GM12874 (cell line): ENCODE measurements at regions not wholly inside any gene's neighbourhood (a gene's known extent, or its start where the extent isn't known, plus 50 kb on each side); places are given as distances from the start of the nearest gene placed in this dataset.

Experiments
- TF ChIP-seq, protein P1 (sequence below): IDR thresholded peaks from 2 replicates; pipeline ENCODE4 v1.5.1; 2011; ENCODE audit warnings: low read depth, mild to moderate bottlenecking, control low read depth, low read length, moderate library complexity; ENCODE audit not compliant: insufficient read depth

DNA sequence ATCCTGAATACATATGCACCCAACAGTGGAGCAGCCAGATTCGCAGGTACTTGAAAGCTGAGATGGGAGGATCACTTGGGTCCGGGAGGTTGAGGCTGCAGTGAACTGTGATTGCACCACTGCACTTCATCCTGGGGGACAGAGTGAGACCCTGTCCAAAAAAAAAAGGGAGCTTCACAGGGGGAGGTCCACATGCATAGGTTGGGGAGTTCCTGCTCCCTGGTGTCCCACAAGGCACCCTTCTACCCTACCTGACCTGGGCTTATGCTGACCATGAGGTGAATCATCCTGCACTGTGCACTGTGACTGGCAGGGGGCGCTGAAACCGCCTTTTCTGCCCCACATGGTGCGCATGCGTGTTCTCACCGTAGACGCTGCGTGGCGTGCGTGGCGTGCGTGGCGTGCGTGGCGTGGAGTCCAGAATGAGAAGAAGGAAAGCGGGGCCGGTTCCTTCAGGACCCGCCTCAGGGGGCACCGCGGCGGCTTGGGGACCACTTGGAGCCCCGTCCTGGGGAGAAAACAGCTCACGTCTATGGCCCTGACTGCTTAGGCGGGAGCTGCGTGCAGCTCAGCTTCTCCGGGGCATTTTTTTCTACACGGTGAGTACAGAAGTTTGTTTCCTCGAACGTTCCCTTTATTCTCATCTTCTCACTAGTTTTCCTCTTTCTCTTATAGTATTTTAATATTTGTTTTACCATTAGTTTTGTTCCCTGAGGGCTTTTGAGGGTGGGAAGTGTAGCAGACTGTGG is 116.6 kb upstream of the GRK3 start:
- TF ChIP-seq, protein P1, sequence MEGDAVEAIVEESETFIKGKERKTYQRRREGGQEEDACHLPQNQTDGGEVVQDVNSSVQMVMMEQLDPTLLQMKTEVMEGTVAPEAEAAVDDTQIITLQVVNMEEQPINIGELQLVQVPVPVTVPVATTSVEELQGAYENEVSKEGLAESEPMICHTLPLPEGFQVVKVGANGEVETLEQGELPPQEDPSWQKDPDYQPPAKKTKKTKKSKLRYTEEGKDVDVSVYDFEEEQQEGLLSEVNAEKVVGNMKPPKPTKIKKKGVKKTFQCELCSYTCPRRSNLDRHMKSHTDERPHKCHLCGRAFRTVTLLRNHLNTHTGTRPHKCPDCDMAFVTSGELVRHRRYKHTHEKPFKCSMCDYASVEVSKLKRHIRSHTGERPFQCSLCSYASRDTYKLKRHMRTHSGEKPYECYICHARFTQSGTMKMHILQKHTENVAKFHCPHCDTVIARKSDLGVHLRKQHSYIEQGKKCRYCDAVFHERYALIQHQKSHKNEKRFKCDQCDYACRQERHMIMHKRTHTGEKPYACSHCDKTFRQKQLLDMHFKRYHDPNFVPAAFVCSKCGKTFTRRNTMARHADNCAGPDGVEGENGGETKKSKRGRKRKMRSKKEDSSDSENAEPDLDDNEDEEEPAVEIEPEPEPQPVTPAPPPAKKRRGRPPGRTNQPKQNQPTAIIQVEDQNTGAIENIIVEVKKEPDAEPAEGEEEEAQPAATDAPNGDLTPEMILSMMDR: peak; percentile 93

DNA sequence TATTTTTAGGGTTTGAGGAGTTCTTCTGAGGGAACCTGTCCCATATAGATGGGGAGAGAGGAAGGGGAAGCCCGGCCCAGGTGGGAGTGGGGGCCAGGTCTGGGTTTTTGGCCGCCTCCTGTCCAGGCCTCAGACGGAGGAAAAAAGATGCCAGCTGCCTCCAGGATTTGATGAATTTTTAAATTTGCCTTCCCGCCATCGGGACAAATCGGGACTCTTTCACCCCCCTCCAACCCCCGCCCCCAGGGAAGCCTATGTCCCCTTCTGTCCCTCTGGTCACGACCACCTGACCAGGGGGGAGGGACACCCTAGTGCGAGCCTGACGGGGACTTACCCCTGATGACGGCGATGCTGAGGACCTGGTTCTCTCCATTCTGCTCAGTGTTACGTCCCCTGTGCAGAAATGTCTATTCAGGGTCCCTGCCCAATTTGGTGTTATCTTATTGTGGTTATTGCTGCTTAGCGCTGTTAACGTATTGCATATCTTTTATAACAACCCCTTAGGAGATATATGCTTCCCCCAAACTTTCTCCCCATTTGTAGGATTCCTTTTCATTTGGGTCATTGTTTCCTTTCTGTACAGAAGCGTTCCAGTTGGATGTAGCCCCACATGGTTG is 115.9 kb upstream of the GRK3 start:
- TF ChIP-seq, protein P1: no peak

DNA sequence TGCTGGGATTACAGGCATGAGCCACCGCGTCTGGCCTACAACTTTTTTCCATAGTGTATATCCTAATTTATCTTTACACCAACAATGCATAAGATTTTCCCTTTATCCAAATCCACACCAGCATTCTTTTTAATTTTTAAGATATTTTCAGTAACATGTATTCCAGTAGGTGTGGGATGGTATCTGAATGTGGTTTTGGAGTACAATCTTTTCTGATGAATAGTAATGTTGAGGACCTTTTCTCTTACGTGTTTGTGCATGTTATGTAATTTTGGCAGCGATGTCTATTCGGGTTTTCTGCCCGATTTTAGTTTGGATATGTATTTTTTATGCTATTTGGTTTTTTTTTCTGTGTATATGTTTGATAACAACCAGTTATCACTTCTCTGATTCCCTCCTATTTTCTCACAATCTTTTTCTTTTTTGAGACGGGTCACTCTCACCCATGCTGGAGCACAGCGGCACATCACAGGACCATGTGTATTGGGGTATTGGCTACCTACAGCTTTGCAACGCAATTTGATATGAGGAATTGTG is 114.6 kb upstream of the GRK3 start:
- TF ChIP-seq, protein P1: no peak

DNA sequence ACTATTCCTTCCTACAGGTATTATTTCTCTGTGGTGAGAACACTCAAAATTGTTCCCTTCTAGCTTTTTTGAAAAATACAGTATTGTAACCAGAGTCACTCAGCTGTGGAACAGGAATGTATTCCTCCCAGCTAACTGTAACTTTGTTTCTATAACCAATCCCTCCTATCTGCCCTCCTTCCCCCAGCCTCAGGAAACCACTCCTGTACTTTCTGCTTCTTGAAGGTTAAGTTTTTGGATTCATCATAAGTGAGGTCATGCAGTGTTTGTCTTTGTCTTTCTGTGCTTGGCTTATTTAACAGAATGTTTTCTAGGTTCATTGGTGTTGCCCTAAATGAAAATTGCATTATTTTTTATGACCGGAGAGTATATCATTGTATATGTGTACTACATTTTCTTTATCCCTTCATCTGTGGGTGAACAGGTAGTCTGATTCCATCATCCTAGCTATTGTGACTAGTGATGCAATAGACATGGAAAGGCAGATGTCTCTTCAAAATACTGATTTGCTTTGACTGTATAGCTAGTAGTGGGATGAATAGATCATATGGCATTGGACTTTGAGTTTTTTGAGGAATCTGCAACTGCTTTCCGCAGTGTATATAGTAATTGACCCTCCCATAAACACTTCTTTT is 112.9 kb upstream of the GRK3 start:
- TF ChIP-seq, protein P1: no peak

DNA sequence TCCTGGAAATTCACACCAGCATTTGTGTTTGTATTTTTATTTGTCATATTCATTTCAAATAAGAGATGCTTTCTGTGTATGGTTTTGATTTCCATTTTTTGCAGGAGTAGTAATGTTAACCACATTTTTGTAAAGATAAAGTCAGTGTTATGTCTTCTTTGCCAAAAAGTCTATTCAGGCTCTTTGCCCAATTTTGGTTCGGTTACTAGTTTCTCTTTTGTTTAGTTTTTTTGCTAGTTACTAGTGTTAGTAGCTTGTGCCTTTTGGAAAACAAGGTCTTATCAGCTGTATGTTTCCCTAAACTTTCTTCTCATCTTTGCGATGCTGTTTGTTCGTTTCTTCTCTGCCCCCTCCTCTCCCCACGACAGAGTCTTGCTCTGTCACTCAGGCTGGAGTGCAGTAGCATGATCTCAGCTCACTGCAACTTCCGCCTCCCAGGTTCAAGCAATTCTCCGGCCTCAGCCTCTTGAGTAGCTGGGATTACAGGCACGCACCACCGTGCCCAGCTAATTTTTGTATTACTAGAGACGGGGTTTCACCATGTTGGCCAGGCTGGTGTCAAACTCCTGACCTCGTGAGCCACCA is 112.3 kb upstream of the GRK3 start:
- TF ChIP-seq, protein P1: no peak

DNA sequence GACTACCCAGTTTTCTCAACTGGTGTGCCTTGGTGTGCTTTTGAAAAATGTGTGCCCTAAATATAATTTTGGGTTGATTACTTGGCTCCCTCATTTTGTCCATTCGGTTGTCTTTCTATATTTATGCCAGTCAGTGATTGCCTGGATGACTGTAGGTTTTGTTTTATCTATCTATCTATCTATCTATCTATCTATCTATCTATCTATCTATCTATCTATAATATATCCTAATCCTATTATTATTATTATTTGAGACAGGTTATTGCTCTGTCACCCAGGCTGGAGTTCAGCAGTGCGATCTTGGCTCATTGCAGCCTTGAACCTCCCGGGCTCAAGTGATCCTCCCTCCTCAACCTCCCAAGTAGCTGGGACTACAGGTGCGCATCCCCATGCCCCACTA is 111.4 kb upstream of the GRK3 start:
- TF ChIP-seq, protein P1: no peak

DNA sequence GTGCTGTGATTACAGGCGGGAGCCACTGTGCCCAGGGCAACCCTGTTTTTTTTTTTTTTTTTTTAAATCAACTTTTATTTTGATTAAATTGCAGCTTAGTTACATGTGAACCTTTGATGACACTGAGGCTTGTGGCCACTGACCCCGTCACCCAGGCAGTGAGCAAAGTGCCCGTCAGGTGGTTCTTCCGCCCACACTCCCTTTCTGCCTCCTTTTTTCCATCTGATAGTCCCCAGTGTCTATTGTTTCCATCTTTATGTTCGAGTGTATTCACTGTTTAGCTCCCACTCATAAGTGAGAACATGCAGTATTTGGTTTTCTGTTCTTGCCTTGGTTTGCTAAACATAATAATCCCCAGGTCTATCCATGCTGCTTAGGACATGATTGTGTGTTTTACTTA is 110.9 kb upstream of the GRK3 start:
- TF ChIP-seq, protein P1: no peak
